ENCODE measurements at regions not wholly inside any gene's neighbourhood (a gene's known extent, or its start where the extent isn't known, plus 50 kb on each side); places are given as distances from the start of the nearest gene placed in this dataset.
"Not testable (repeated sequence)": the region's sequence is repeated elsewhere in the genome, so short reads cannot be mapped to it uniquely, and the experiment has no call there.

- H3K27ac Mint-ChIP-seq: no peak overlapping the region
- TF ChIP-seq CTCF (IDR thresholded peaks at IDR 0.05; ENCODE audit: unreplicated experiment): no peak
- no peaks in the 10 kb centered on the region for H3K27me3 Mint-ChIP-seq (ENCODE audit: low read depth)
- H3K36me3 Mint-ChIP-seq: no peaks in the 10 kb centered on the region
- H3K9me3 Mint-ChIP-seq: no peaks in the 10 kb centered on the region
- no peak for DNase-seq (ENCODE audit: low spot score in 2 of 2, unreplicated experiment in 2 of 2)
- peaks cover 5% of the 10 kb centered on the region for H3K4me1 Mint-ChIP-seq
- H3K4me3 Mint-ChIP-seq: no peak overlapping the region
Observed at GRCh38 chr2:59176737-59177136, 935.6 kb upstream of the FANCL start.

GRCh38 chr2:59174536-59175243 lies 933.6 kb upstream of the FANCL start:
- H3K36me3 Mint-ChIP-seq: no peaks in the 10 kb centered on the region
- no peaks in the 10 kb centered on the region for H3K9me3 Mint-ChIP-seq
- no peak overlapping the region for H3K27ac Mint-ChIP-seq
- TF ChIP-seq CTCF (IDR thresholded peaks at IDR 0.05; ENCODE audit: unreplicated experiment): no peak
- H3K27me3 Mint-ChIP-seq (ENCODE audit: low read depth): no peaks in the 10 kb centered on the region
- no peak overlapping the region for H3K4me3 Mint-ChIP-seq
- peaks cover 4% of the 10 kb centered on the region for H3K4me1 Mint-ChIP-seq
- DNase-seq (ENCODE audit: low spot score in 2 of 2, unreplicated experiment in 2 of 2): no peak

GRCh38 chr2:59173325-59173724 lies 932.2 kb upstream of the FANCL start:
- H3K27me3 Mint-ChIP-seq (ENCODE audit: low read depth): no peaks in the 10 kb centered on the region
- no peak overlapping the region for H3K4me3 Mint-ChIP-seq
- H3K9me3 Mint-ChIP-seq: no peaks in the 10 kb centered on the region
- no peaks in the 10 kb centered on the region for H3K4me1 Mint-ChIP-seq
- no peak for DNase-seq (ENCODE audit: low spot score in 2 of 2, unreplicated experiment in 2 of 2)
- no peaks in the 10 kb centered on the region for H3K36me3 Mint-ChIP-seq
- no peak for TF ChIP-seq CTCF (IDR thresholded peaks at IDR 0.05; ENCODE audit: unreplicated experiment)
- no peak overlapping the region for H3K27ac Mint-ChIP-seq

GRCh38 chr2:59171019-59171418 lies 929.9 kb upstream of the FANCL start:
- Mint-ChIP-seq H3K36me3 (no peaks in the 10 kb centered on the region), H3K4me1 (no peaks in the 10 kb centered on the region), H3K27me3 (ENCODE audit: low read depth) (no peaks in the 10 kb centered on the region), H3K27ac (no peak overlapping the region), H3K9me3 (no peaks in the 10 kb centered on the region), H3K4me3 (no peak overlapping the region)
- DNase-seq (ENCODE audit: low spot score in 2 of 2, unreplicated experiment in 2 of 2): no peak
- TF ChIP-seq CTCF (IDR thresholded peaks at IDR 0.05; ENCODE audit: unreplicated experiment): no peak

- Mint-ChIP-seq H3K27ac (no peak overlapping the region), H3K4me1 (no peaks in the 10 kb centered on the region), H3K27me3 (ENCODE audit: low read depth) (no peaks in the 10 kb centered on the region), H3K4me3 (no peak overlapping the region), H3K9me3 (no peaks in the 10 kb centered on the region), H3K36me3 (no peaks in the 10 kb centered on the region)
- TF ChIP-seq CTCF (IDR thresholded peaks at IDR 0.05; ENCODE audit: unreplicated experiment): no peak
- no peak for DNase-seq (ENCODE audit: low spot score in 2 of 2, unreplicated experiment in 2 of 2)
Observed at GRCh38 chr2:59168766-59169165, 927.6 kb upstream of the FANCL start.

GRCh38 chr2:59167514-59167913 lies 926.4 kb upstream of the FANCL start:
- H3K27me3 Mint-ChIP-seq (ENCODE audit: low read depth): no peaks in the 10 kb centered on the region
- peaks cover 4% of the 10 kb centered on the region for H3K36me3 Mint-ChIP-seq
- H3K9me3 Mint-ChIP-seq: peaks cover 5% of the 10 kb centered on the region
- TF ChIP-seq CTCF (IDR thresholded peaks at IDR 0.05; ENCODE audit: unreplicated experiment): no peak
- no peak for DNase-seq (ENCODE audit: low spot score in 2 of 2, unreplicated experiment in 2 of 2)
- H3K4me3 Mint-ChIP-seq: no peak overlapping the region
- no peak overlapping the region for H3K27ac Mint-ChIP-seq
- no peaks in the 10 kb centered on the region for H3K4me1 Mint-ChIP-seq

- H3K4me3 Mint-ChIP-seq; H3K36me3 Mint-ChIP-seq; H3K4me1 Mint-ChIP-seq; H3K27ac Mint-ChIP-seq; H3K27me3 Mint-ChIP-seq (ENCODE audit: low read depth); DNase-seq (ENCODE audit: low spot score in 2 of 2, unreplicated experiment in 2 of 2); H3K9me3 Mint-ChIP-seq: not testable (repeated sequence)
Observed at GRCh38 chr2:59157908-59158307, 916.8 kb upstream of the FANCL start.

Measured in mesothelial cell of epicardium (in vitro differentiated cells).